ENCODE measurements at regions not wholly inside any gene's neighbourhood (a gene's known extent, or its start where the extent isn't known, plus 50 kb on each side); places are given as distances from the start of the nearest gene placed in this dataset.
"Not testable (repeated sequence)": the region's sequence is repeated elsewhere in the genome, so short reads cannot be mapped to it uniquely, and the experiment has no call there.

GRCh38 chr18:2199060-2199459 lies 372.2 kb downstream of the METTL4 start:
- DNase-seq: no peak

- DNase-seq: no peak
Observed at GRCh38 chr18:2201036-2201600, 370.2 kb downstream of the METTL4 start.

GRCh38 chr18:2204736-2205135 lies 366.6 kb downstream of the METTL4 start:
- no peak for DNase-seq

GRCh38 chr18:2207294-2207693 lies 364.0 kb downstream of the METTL4 start:
- DNase-seq: no peak

- DNase-seq: no peak
Observed at GRCh38 chr18:2212598-2213205, 358.6 kb downstream of the METTL4 start.

GRCh38 chr18:2213905-2214304 lies 357.4 kb downstream of the METTL4 start:
- DNase-seq: no peak

- DNase-seq: no peak
Observed at GRCh38 chr18:2217356-2217755, 353.9 kb downstream of the METTL4 start.

GRCh38 chr18:2218101-2218500 lies 353.2 kb downstream of the METTL4 start:
- no peak for DNase-seq

- DNase-seq: no peak
Observed at GRCh38 chr18:2219706-2220105, 351.6 kb downstream of the METTL4 start.

- no peak for DNase-seq
Observed at GRCh38 chr18:2222270-2223185, 348.8 kb downstream of the METTL4 start.

- DNase-seq: no peak
Observed at GRCh38 chr18:2223449-2223848, 347.9 kb downstream of the METTL4 start.

GRCh38 chr18:2223849-2224248 lies 347.5 kb downstream of the METTL4 start:
- no peak for DNase-seq

GRCh38 chr18:2236232-2236631 lies 335.1 kb downstream of the METTL4 start:
- DNase-seq: no peak

GRCh38 chr18:2237706-2238105 lies 333.6 kb downstream of the METTL4 start:
- DNase-seq: no peak

GRCh38 chr18:2240311-2240705 lies 331.0 kb downstream of the METTL4 start:
- no peak for DNase-seq

- DNase-seq: no peak
Observed at GRCh38 chr18:2244641-2245040, 326.7 kb downstream of the METTL4 start.

GRCh38 chr18:2247101-2247500 lies 324.2 kb downstream of the METTL4 start:
- DNase-seq: not testable (repeated sequence)

GRCh38 chr18:2254977-2255376 lies 316.3 kb downstream of the METTL4 start:
- DNase-seq: no peak

GRCh38 chr18:2256577-2256976 lies 314.7 kb downstream of the METTL4 start:
- no peak for DNase-seq

- no peak for DNase-seq
Observed at GRCh38 chr18:2258954-2259353, 312.4 kb downstream of the METTL4 start.

- no peak for DNase-seq
Observed at GRCh38 chr18:2263303-2263890, 307.9 kb downstream of the METTL4 start.

GRCh38 chr18:2274613-2275012 lies 296.7 kb downstream of the METTL4 start:
- DNase-seq: no peak

- no peak for DNase-seq
Observed at GRCh38 chr18:2281086-2281485, 290.2 kb downstream of the METTL4 start.

Measured in activated naive CD4-positive, alpha-beta T cell (primary cell).